Stomach (tissue), 8 donors: ENCODE measurements at regions not wholly inside any gene's neighbourhood (a gene's known extent, or its start where the extent isn't known, plus 50 kb on each side); places are given as distances from the start of the nearest gene placed in this dataset.
A peak's percentile ranks its signal among the peaks of the same experiment; 100 is the strongest.

Experiments used
- DNase-seq, 2 donors: peaks; one replicate each; pipeline versions ENCODE4 v3.0.0 to v3.0.0-alpha.2; 2013 to 2019
- H3K27ac ChIP-seq, 5 donors: fragments of 200-600 bp in 4 of 5; sonication (generic) in 4 of 5; one replicate each; pipeline ENCODE4 v1.5.1; 2013 to 2019; ENCODE audit warnings: mild to moderate bottlenecking in 1 of 5, moderate library complexity in 1 of 5
- H3K27me3 ChIP-seq, 3 donors: fragments of 200-600 bp; sonication (generic); one replicate each; pipeline ENCODE4 v1.5.1; 2017 to 2019; ENCODE audit warnings: mixed run types in 1 of 3
- H3K36me3 ChIP-seq, 4 donors: fragments of 200-600 bp; sonication (generic); 1 replicate in 3 of 4; 2 replicates in 1 of 4; pipeline ENCODE4 v1.5.1; 2016 to 2019
- H3K4me1 ChIP-seq, 4 donors: fragments of 200-600 bp; sonication (generic); one replicate each; pipeline ENCODE4 v1.5.1; 2016 to 2019
- H3K4me3 ChIP-seq, 4 donors: fragments of 200-600 bp; sonication (generic) in 3 of 4; one replicate each; pipeline ENCODE4 v1.5.1; 2016 to 2019; ENCODE audit warnings: mild to moderate bottlenecking in 1 of 4
- H3K9me3 ChIP-seq, 4 donors: fragments of 200-600 bp; sonication (generic); one replicate each; pipeline ENCODE4 v1.5.1; 2016 to 2019
- CTCF ChIP-seq, 7 experiments: fragments of 450-650 bp in 4 of 7; fragments of 200-600 bp in 3 of 7; sonication (generic) in 3 of 7; IDR thresholded peaks; one replicate each; pipeline ENCODE4 v1.5.1; 2016 to 2019; ENCODE audit warnings: antibody characterized with exemption in 7 of 7, control low read depth in 2 of 7, mild to moderate bottlenecking in 1 of 7
- EP300 ChIP-seq: sonication (generic); formaldehyde crosslinking; IDR thresholded peaks from one replicate; pipeline ENCODE4 v1.6.1; 2017; ENCODE audit warnings: antibody characterized with exemption
- POLR2A ChIP-seq, 4 donors: fragments of 450-650 bp; IDR thresholded peaks; one replicate each; pipeline ENCODE4 v1.6.1; 2016; ENCODE audit warnings: antibody characterized with exemption in 4 of 4, control low read depth in 2 of 4, mild to moderate bottlenecking in 1 of 4, moderate library complexity in 1 of 4
- POLR2AphosphoS5 ChIP-seq, 3 donors: sonication (generic); formaldehyde crosslinking; IDR thresholded peaks; one replicate each; pipeline ENCODE4 v1.6.1; 2016; ENCODE audit warnings: antibody characterized with exemption in 3 of 3
- WGBS, 5 donors: extraction: QIAGEN DNeasy Blood & Tissue Kit in 3 of 5; methylation state at CpG; one replicate each; pipeline versions ENCODE4 v1.1.5 to v1.1.7; 2013 to 2018; 5-methylcytosine and 5-hydroxymethylcytosine counted together
- intact Hi-C: fragments of 100-400 bp; cut with DNase I; formaldehyde crosslinking; loops from one replicate; pipeline ENCODE4 v1.15.1; 2023; ENCODE audit warnings: low total_unique reads
- donor health status: healthy with polysubstance abuse.
- donor health status: Bipolar disorder and iron deficiency.
- donor health status: healthy.

DNA sequence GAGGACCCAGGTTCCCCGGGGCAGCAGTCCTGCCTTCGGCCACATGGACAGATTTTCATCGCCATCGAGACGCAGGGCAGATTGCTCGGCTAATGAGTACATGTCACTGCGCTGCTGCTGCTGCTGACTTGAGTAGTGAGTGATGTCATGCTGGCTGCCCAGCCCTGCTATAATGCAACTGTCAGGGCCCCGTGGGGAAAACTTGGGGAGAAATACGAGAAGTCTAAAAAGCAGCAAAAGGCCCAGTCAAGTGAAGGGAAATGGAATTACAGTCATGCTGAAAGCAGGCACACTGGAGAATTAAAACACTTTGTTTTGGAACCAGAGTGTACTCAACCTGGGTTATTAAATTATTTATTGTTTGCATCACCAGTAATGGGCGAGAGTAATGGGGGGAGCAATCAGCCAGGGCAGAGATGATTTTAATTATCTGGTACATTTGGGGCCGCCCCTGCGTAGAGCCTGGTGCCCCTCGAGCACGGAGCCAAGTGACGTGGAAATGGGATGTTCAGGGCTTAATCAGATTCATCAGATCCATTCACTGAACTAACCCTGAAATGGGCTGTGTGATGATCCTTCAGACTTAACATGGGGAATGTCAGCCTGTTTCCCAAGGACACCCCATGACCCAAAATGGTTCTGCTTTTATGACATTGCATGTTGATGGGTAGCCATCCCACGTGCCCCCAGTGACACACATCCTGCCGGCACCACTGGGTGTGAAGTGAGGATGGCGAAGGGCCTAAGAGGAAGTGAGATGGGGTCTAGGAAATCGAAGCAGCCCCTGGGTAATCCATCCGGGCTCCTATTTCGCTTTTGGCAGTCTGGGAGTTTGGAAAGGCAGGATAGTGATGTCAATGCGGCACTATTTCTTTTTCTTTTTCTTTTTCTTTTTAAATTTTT lies 241.6 kb upstream of the CADM1 start:
- no peak overlapping the region for H3K4me3 ChIP-seq
- TF ChIP-seq CTCF (IDR thresholded peaks at IDR 0.05) (no peak), POLR2A (IDR thresholded peaks at IDR 0.05) (no peak), POLR2AphosphoS5 (IDR thresholded peaks at IDR 0.05) (no peak)
- no peak overlapping the region for H3K27ac ChIP-seq
- WGBS, 5 donors = 82 to 89% (median 84%) methylated on average over 22 of the region's 22 CpGs
- peaks cover 0 to 14% (median 0%) of the 10 kb centered on the region in 3 donors for H3K27me3 ChIP-seq
- H3K9me3 ChIP-seq = no peaks in the 10 kb centered on the region
- DNase-seq = peak in 1 of 2 donors; percentile 42
- H3K36me3 ChIP-seq = no peaks in the 10 kb centered on the region
- no peaks in the 10 kb centered on the region for H3K4me1 ChIP-seq
- intact Hi-C loops = no loop called here

- no peak for TF ChIP-seq EP300
- TF ChIP-seq CTCF (IDR thresholded peaks at IDR 0.05) = no peak
- no peak for TF ChIP-seq POLR2A (IDR thresholded peaks at IDR 0.05)
- TF ChIP-seq POLR2AphosphoS5 (IDR thresholded peaks at IDR 0.05) = no peak
- no peak for DNase-seq
- WGBS, 5 donors = 66 to 78% (median 77%) methylated on average over 7 of the region's 7 CpGs
- H3K4me3 ChIP-seq = no peak overlapping the region
- no peak overlapping the region for H3K27ac ChIP-seq
- intact Hi-C loops = no loop called here
- no peaks in the 10 kb centered on the region for H3K9me3 ChIP-seq
- no peaks in the 10 kb centered on the region for H3K4me1 ChIP-seq
- peaks cover 0 to 14% (median 0%) of the 10 kb centered on the region in 3 donors for H3K27me3 ChIP-seq
- H3K36me3 ChIP-seq = no peaks in the 10 kb centered on the region
Observed at GRCh38 chr11:115745066-115745465, 240.9 kb upstream of the CADM1 start.

DNA sequence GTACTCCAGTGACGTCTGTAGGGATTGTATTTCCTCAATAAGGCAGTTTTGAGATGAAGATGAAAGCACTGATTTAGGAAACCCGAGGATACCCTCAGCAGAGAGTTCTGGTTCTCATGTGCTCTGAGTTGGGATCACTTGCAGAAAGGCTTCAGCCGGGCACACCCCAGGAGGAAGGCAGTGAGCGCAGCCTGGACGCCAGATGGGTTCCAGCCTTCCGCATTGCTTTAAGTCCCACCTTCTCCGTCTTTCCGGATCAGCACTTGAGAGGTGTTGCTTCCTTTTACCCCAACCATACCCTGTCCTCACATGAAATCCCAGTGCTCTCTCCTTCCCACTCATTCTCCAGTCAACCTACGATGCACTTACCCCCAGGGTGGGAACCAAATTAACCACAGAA lies 239.5 kb upstream of the CADM1 start:
- Histone ChIP-seq H3K36me3 (no peaks in the 10 kb centered on the region), H3K4me1 (no peaks in the 10 kb centered on the region), H3K27ac (no peak overlapping the region), H3K9me3 (no peaks in the 10 kb centered on the region), H3K4me3 (no peak overlapping the region), H3K27me3 (peaks cover 0 to 14% (median 0%) of the 10 kb centered on the region in 3 donors)
- intact Hi-C loops = no loop called here
- no peak for TF ChIP-seq POLR2A (IDR thresholded peaks at IDR 0.05)
- TF ChIP-seq CTCF (IDR thresholded peaks at IDR 0.05) = no peak
- no peak for TF ChIP-seq POLR2AphosphoS5 (IDR thresholded peaks at IDR 0.05)
- TF ChIP-seq EP300 = no peak
- WGBS, 5 donors = 82 to 85% (median 85%) methylated on average over 9 of the region's 9 CpGs
- no peak for DNase-seq

DNA sequence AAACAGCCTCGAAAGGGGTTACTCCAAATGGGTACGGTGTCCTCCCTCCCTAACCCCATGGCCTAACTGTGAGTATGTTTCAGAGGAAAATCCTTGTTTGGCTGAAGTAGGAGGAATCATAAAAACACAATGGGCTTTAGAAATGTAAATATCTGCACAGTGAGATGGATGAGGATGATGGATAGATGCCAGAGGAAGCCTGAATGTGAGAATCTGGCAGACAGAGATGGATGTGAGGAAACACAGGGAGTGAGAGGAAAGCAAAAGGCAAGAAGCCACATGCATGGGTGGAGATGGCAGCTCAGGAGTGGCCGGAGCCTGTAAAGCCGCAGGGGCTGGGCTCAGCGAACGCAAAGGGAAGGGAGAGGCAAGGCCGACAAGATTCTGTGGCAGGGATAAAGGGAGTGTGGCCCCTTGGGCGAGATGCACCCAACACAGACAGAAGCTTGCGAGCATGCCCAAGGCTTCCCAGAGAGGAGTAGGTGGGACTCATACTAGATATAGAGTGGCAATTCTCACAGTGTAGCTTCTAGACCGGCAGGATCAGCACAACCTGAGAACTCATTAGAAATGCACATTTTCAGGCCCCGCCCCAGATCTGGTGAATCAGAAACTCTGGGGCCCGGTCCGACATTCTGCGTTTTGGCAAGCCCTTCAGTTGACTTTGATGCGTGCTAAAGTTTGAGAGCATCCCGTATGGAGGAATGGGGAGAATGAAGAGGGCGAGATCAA lies 237.3 kb upstream of the CADM1 start:
- Histone ChIP-seq H3K27ac (no peak overlapping the region), H3K36me3 (no peaks in the 10 kb centered on the region), H3K9me3 (no peaks in the 10 kb centered on the region), H3K27me3 (peaks cover 0 to 14% (median 0%) of the 10 kb centered on the region in 3 donors), H3K4me3 (no peak overlapping the region), H3K4me1 (no peaks in the 10 kb centered on the region)
- intact Hi-C loops = no loop called here
- WGBS, 5 donors = 74 to 80% (median 77%) methylated on average over 17 of the region's 17 CpGs
- no peak for TF ChIP-seq POLR2A (IDR thresholded peaks at IDR 0.05)
- no peak for TF ChIP-seq CTCF (IDR thresholded peaks at IDR 0.05)
- DNase-seq = no peak
